Hematopoietic multipotent progenitor cell treated with erythropoietin and hydrocortisone succinate and interleukin-3 and kit ligand, for 15 days (in vitro differentiated cells): ENCODE measurements at regions not wholly inside any gene's neighbourhood (a gene's known extent, or its start where the extent isn't known, plus 50 kb on each side); places are given as distances from the start of the nearest gene placed in this dataset.
"Not testable (repeated sequence)": the region's sequence is repeated elsewhere in the genome, so short reads cannot be mapped to it uniquely, and the experiment has no call there.

Experiments used
- DNase-seq: peaks from one replicate; pipeline ENCODE4 v3.0.0-alpha.2; 2015; ENCODE audit warnings: low spot score

GRCh38 chr7:65453341-65454030 lies 79.8 kb downstream of the ZNF92 start:
- no peak for DNase-seq

DNA sequence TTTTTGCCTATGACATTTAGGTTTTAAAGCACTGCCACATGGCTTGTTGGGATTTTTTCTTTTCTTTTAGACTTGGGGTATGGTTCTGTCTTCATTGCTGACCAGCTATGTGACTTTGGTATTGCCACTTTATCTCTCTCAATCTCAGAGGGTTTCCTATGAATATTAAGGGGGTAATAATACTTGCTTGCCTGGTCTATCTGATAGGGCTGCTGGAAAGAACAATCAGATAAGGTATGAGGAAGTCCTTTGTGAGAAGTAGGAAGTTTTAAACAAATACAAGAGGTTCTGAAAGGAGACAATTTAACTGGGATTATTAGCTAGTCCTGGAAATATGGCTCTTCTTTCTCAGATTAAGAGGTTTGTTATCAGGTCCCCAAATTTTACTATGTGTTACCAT lies 80.8 kb downstream of the ZNF92 start:
- no peak for DNase-seq

GRCh38 chr7:65455050-65455449 lies 81.4 kb downstream of the ZNF92 start:
- DNase-seq = not testable (repeated sequence)

GRCh38 chr7:65457705-65458104 lies 84.0 kb downstream of the ZNF92 start:
- DNase-seq = no peak

- no peak for DNase-seq
These were observed 85.8 kb downstream of the ZNF92 start for GRCh38 chr7:65459438-65459837.

- no peak for DNase-seq
These were observed 88.6 kb downstream of the ZNF92 start for GRCh38 chr7:65462148-65462716.

DNA sequence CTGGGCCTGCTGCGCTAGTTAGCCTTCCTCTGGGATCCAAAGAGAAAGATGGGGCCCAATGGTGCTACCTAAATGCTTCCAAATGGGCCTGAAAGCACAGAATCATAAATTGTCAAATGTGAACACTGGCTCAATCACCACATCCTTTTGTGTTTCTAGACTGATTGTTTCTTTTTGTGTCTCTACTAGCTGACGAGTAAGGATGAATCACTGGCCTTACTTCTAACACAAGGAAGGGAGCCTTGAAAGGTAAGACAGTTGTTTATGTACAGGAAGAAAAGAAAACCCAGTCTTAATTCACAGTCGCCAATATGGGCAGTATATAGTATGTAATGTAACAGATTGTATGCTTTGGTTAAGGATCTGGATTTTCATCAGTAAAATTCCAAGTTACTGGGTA lies 89.5 kb downstream of the ZNF92 start:
- no peak for DNase-seq

DNA sequence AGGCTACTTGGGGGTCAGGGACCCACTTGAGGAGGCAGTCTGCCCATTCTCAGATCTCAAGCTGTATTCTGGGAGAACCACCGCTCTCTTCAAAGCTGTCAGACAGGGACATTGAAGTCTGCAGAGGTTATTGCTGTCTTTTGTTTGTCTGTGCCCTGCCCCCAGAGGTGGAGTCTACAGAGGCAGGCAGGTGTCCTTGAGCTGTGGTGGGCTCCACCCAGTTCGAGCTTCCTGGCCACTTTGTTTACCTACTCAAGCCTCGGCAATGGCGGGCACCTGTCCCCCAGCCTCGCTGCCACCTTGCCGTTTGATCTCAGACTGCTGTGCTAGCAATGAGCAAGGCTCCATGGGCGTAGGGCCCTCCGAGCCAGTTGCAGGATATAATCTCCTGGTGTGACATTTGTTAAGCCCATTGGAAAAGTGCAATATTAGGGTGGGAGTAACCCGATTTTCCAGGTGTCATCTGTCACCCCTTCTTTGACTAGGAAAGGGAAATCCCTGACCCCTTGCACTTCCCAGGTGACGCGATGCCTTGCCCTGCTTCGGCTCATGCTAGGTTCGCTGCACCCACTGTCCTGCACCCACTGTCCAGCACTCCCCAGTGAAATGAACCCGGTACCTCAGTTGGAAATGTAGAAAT lies 96.4 kb downstream of the ZNF92 start:
- not testable (repeated sequence) for DNase-seq

DNA sequence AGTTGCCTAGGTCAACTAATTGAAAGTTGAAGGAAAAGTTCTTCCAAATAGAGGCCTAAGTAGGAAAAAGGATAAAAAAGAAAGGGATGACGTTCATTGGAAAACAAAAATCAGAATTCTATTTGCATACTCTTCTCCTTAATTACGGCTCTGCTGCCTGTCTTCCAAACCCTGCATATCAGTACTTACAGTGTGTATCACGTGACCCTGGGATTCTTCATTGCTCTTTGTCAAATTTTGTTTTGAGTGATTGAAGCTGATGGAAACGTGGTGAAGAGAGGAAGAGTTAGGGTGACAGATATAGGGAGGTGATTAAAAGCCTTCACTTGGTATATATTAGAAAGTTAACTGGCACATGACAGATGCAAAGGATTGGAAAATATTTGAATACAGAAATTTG lies 97.9 kb downstream of the ZNF92 start:
- no peak for DNase-seq

DNA sequence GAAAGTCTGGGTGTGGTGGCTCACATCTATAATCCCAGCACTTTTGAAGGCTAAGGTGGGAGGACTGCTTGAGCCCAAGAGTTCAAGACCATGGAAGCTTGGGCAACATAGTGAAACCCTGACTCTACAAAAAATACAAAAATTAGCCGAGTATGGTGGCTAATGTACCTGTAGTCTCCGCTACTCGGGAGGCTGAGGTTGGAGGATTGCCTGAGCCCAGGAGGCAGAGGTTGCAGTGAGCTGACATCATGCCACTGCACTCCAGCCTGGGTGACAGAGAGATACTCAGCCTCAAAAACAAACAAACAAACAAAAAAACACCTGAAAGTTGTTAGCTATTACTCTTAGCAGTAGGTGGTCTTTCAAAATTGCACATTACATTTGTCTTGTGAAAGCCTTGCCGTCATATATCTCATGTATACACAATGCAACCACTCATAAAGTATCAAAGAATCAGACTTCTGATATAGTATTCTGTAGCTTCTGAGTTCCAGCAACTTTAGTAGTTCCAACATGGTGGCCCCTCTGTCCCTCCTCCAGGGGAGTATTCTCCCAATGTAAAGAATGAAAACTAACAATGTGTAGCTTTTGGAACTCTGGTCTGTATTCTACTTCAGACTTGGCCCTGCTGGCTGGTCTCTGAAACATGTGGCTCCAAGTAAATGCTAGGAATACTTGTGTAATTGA lies 101.5 kb downstream of the ZNF92 start:
- no peak for DNase-seq

DNA sequence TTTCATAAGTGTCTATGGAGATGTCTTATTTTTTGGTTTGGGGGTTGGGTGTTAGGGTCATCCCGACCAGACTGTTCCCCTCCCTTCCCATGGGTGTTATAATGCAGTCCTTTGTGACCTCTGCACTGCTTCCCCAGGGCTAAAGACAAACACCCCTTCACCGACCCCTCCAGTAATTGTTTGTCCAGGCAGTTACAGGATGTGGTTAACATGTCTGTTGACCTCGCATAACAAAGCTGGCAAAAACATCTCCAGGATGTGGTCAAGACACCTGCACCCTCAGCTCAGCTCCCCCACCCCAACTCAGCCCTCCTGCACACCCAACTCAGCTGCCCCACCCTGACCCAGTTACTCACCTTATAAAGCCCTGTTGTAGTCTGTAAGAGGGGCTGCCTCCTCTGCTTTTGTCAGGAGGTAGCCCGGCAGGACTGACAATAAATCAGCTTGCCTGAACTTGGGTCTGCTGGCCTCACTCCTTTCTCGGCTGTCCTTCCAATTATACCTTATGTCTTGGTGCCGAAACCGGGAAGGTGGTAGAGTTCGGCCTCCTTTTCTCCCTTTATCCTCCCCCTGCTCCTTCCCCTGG lies 102.2 kb downstream of the ZNF92 start:
- DNase-seq = no peak

- DNase-seq = no peak
These were observed 103.7 kb downstream of the ZNF92 start for GRCh38 chr7:65477326-65477725.

GRCh38 chr7:65489260-65489767 lies 115.7 kb downstream of the ZNF92 start:
- DNase-seq = no peak

DNA sequence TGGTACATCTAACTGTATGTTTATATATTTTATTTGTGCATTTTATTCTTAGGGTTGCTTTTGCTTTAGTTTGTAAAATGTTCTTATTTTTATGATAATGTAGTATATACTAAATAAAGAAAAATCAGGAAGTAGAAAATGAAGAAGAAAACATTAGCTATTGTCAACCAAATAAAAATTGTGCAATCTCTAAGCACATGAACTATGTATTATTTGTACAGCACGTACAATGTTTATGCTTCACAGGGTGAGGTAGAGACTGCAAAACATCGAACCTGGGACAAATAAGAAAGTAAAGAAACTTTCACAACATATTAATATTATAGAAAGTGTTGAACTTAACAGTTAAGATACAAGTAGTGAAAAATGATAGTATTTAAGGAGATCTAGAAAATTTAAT lies 123.0 kb downstream of the ZNF92 start:
- not testable (repeated sequence) for DNase-seq

- no peak for DNase-seq
These were observed 129.9 kb downstream of the ZNF92 start for GRCh38 chr7:65503434-65504152.

GRCh38 chr7:65504504-65505319 lies 131.1 kb downstream of the ZNF92 start:
- DNase-seq = not testable (repeated sequence)

DNA sequence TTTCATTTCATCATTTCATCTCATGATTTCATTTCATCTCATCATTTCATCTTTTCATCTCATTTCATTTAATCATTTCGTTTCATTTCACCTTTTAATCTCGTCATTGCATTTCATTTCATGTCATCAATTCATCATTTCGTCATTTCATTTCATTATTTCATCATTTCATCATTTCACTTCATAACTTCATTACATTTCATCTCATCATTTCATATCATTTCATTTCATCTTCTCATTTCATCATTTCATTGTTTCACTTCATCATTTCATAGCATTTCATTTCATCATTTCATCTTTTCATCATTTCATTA lies 131.6 kb downstream of the ZNF92 start:
- not testable (repeated sequence) for DNase-seq

DNA sequence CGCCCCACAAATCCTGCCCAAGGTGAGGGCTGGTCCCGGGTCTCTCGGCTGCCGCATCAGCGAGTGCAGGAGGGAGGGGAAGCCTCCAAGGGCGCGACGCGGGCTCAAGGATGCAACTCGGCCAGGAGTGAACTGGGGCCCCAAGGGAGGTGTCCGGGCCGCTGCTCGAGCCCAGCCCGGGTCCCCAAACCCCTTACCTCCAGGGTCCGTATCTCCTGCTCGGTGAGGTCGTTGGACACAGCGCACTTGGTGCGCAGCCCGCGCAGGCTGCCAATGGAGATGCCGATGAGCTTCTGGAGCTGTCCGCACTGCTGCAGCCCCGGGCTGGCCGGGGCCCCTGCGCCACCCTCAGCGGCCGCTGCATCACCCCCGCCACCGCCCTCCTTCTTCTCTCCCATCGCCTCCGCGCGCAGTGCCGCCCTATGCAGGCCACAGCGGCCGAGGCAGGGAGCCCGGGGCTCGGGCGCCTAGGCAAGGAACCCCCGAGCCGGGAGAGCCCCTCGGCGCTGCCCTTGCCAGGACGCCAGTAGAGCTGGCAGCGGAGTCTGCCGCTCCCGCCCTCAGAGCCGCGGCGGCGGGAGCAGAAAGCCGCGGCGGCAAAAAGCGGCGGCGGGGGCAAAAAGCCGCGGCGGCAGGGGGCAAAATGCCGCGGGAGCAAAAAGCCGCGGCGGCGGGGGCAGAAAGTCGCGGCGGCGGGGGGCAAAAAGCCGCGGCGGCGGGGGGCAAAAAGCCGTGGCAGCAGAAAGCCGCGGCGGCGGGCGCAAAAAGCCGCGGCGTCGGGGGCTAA lies 135.1 kb downstream of the ZNF92 start:
- not testable (repeated sequence) for DNase-seq

DNA sequence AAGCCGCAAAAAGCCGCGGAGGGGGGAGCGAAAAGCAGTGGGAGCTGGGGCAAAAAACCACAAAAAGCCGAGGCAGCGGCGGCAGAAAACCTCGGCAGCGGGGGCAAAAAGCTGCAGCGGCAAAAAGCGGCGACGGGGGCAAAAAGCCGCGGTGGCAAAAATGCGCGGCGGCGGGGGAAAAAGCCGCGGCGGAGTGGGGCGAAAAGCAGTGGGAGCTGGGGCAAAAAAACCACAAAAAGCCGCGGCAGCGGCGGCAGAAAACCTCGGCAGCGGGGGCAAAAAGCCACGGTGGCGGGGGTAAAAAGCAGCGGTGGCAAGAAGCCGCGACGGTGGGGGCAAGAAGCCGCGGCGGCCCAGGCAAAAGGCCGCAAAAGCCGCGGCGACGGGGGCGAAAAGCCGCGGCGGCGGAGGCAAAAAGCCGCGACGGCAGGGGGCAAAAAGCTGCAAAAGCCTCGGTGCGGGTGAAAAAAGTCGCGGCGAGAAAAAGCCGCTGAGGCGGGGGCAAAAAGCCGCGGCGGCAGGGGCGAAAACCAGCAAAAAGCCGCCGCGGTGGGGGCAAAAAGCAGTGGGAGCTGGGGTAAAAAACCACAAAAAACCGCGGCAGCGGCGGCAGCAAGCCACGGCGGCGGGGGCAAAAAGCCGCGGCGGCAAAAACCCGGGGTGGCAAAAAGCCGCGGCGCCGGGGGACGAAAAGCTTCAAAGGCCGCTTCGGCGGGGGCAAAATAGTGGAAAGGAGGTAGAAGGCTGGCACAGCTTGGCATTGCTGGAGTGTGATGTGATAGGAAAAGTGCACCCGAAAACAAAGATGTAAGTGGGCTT lies 135.9 kb downstream of the ZNF92 start:
- DNase-seq = no peak
